ENCODE measurements at regions not wholly inside any gene's neighbourhood (a gene's known extent, or its start where the extent isn't known, plus 50 kb on each side); places are given as distances from the start of the nearest gene placed in this dataset.

GRCh38 chr4:184281231-184282139 is 63.8 kb upstream of the ENPP6 start:
- in situ Hi-C loops (cut with MboI) = no loop called here
- H3K4me2 ChIP-seq (ENCODE audit: insufficient read depth, low read length) = no peak overlapping the region
- no peak for FAIRE-seq

More at GRCh38 chr4:184281231-184282139, 63.8 kb upstream of the ENPP6 start:
- no peak overlapping the region for H3K4me3 ChIP-seq
- TF ChIP-seq COPS2 (conservative IDR thresholded peaks at IDR 0.05) (no peak), KDM5B (IDR thresholded peaks at IDR 0.05; ENCODE audit: insufficient replicate concordance, low read depth, low read length) (no peak), MLX (CRISPR knock-in tag; conservative IDR thresholded peaks at IDR 0.05) (no peak), ILK (tag; IDR thresholded peaks at IDR 0.05; ENCODE audit: borderline replicate concordance, low read depth) (no peak), CGGBP1 (CRISPR knock-in tag; IDR thresholded peaks at IDR 0.05) (no peak), ZFP91 (CRISPR knock-in tag; IDR thresholded peaks at IDR 0.05) (no peak), CREB3 (tag; conservative IDR thresholded peaks at IDR 0.05; ENCODE audit: low read depth) (no peak)
- no peak overlapping the region for H3K27ac ChIP-seq (ENCODE audit: extremely low read depth, low read depth, low read length)
- no peaks in the 10 kb centered on the region for H3K79me2 ChIP-seq (ENCODE audit: control insufficient read depth, insufficient read depth, low read length)
- BruUV-seq (replicated peaks) = no TSS peak
- no peak overlapping the region for H2AFZ ChIP-seq (ENCODE audit: low read depth, low read length)
- H4K20me1 ChIP-seq (replicated peaks; ENCODE audit: control insufficient read depth, insufficient read depth, low read length) = no peaks in the 10 kb centered on the region
- 36% methylated on average over 12 of the region's 12 CpGs for WGBS (ENCODE audit: insufficient coverage, low coverage, missing lambda C conversion rate)
- peaks cover 0 to 5% of the 10 kb centered on the region in 2 experiments; a peak in 1 of 5 replicates for H3K4me1 ChIP-seq (replicated peaks in 1 of 2; ENCODE audit: control insufficient read depth in 2 of 2, insufficient read depth in 2 of 2, low read length in 2 of 2)
- H3K9ac ChIP-seq (ENCODE audit: insufficient read depth in 1 of 2, low read depth in 2 of 2, low read length in 2 of 2) = no peak overlapping the region
- ATAC-seq = no peak
- intact Hi-C loops (cut with micrococcal nuclease) = no loop called here
- no peak for DNase-seq (ENCODE audit: extremely low read depth in 1 of 4, low spot score in 3 of 4)
- H3K36me3 ChIP-seq (ENCODE audit: control insufficient read depth, insufficient read depth, low read length) = no peaks in the 10 kb centered on the region
- ChIA-PET CTCF (ENCODE audit: low intra/inter-chr PET ratio) (no interaction called here), POLR2A (no interaction called here)
- no peaks in the 10 kb centered on the region for H3K27me3 ChIP-seq (ENCODE audit: control insufficient read depth in 2 of 2, insufficient read depth in 2 of 2, low read length in 2 of 2)
- no peaks in the 10 kb centered on the region for H3K9me1 ChIP-seq (ENCODE audit: control insufficient read depth, insufficient read depth, low read length)
- peaks cover 4% of the 10 kb centered on the region for H3K9me3 ChIP-seq (replicated peaks; ENCODE audit: control insufficient read depth, insufficient read depth, low read depth, low read length)

All from K562 (cell line).